Sigmoid colon (tissue), 4 donors: ENCODE measurements at regions not wholly inside any gene's neighbourhood (a gene's known extent, or its start where the extent isn't known, plus 50 kb on each side); places are given as distances from the start of the nearest gene placed in this dataset.

Experiments
- CTCF ChIP-seq, 4 experiments: fragments of 450-650 bp in 3 of 4; fragments of 200-600 bp in 1 of 4; IDR thresholded peaks; one replicate each; pipeline ENCODE4 v1.5.1; 2016 to 2019; ENCODE audit warnings: antibody characterized with exemption in 4 of 4, mild to moderate bottlenecking in 3 of 4, moderate library complexity in 2 of 4
- EP300 ChIP-seq, 4 donors: sonication (generic); formaldehyde crosslinking; IDR thresholded peaks; one replicate each; pipeline ENCODE4 v1.6.1; 2017; ENCODE audit warnings: antibody characterized with exemption in 4 of 4
- POLR2A ChIP-seq, 2 donors: fragments of 450-650 bp; IDR thresholded peaks; one replicate each; pipeline ENCODE4 v1.6.1; 2016; ENCODE audit warnings: antibody characterized with exemption in 2 of 2, mild to moderate bottlenecking in 2 of 2, moderate library complexity in 2 of 2
- POLR2AphosphoS5 ChIP-seq, 4 donors: sonication (generic); formaldehyde crosslinking; IDR thresholded peaks; one replicate each; pipeline ENCODE4 v1.6.1; 2017; ENCODE audit warnings: antibody characterized with exemption in 4 of 4

GRCh38 chr15:91723959-91724358 is 129.5 kb upstream of the SLCO3A1 start:
- TF ChIP-seq CTCF (IDR thresholded peaks at IDR 0.05) (no peak), EP300 (IDR thresholded peaks at IDR 0.05) (no peak), POLR2A (IDR thresholded peaks at IDR 0.05) (no peak), POLR2AphosphoS5 (IDR thresholded peaks at IDR 0.05) (no peak)
